GM23248 (cell line): ENCODE measurements at regions not wholly inside any gene's neighbourhood (a gene's known extent, or its start where the extent isn't known, plus 50 kb on each side); places are given as distances from the start of the nearest gene placed in this dataset.

ENCODE experiments used
- EZH2 ChIP-seq: fragments of 200-600 bp; sonication (generic); IDR thresholded peaks from 2 replicates; pipeline ENCODE4 v1.6.1; 2018; ENCODE audit warnings: antibody characterized with exemption, mild to moderate bottlenecking; ENCODE audit not compliant: insufficient read depth, poor library complexity, severe bottlenecking
- EZH2phosphoT487 ChIP-seq: fragments of 200-600 bp; sonication (generic); IDR thresholded peaks from 2 replicates; pipeline ENCODE4 v1.6.1; 2018; ENCODE audit warnings: antibody characterized with exemption, moderate library complexity, mild to moderate bottlenecking, low read depth; ENCODE audit not compliant: insufficient read depth

DNA sequence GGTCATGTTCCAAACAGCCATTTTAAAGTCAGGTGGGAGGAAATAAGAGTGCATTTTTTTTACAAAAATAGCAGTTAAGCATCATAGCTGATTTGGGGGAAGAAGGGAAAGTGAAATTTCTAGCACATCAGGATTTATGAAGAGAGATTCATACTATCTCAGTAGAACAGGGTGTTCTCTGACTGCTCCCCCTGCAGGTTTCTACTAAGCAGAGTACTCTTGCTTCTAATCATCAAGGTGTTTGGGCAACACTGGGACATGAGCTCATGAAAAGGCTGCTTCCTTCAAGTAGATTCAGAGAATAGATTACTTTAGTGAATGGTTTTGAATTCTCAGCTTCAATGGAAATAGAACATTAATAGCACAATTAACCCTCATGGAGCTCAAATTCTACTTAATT, 591.4 kb upstream of the PCDH10 start:
- no peak for TF ChIP-seq EZH2phosphoT487
- TF ChIP-seq EZH2: no peak
